IMR-90 (cell line): ENCODE measurements at regions not wholly inside any gene's neighbourhood (a gene's known extent, or its start where the extent isn't known, plus 50 kb on each side); places are given as distances from the start of the nearest gene placed in this dataset.

ENCODE experiments used
- ATAC-seq: fragments of 200-7000 bp; cut with Tn5 transposase; 2 replicates; pipeline ENCODE4 v1.9.1; 2020; ENCODE audit warnings: low read depth, mild to moderate bottlenecking, moderate library complexity
- BruUV-seq: library from RNA; stranded (reverse); fragments of 400-500 nt; replicated peaks from 2 replicates; lab custom pipeline; 2021; lab: Mats Ljungman, UMichigan
- CTCF ChIA-PET: fragments of 300-600 bp; formaldehyde crosslinking; extraction: SDS; loops from one replicate; lab custom pipeline; 2021; ENCODE audit warnings: antibody characterized with exemption; lab: Yijun Ruan, JAX
- POLR2A ChIA-PET: fragments of 300-600 bp; sonication (Branson Sonifier 250); formaldehyde crosslinking; loops from one replicate; lab custom pipeline; 2022; ENCODE audit warnings: antibody characterized with exemption; ENCODE audit not compliant: unreplicated experiment; lab: Charles Lee
- DNase-seq: peaks from one replicate; pipeline ENCODE4 v3.0.0; 2013
- H2AFZ ChIP-seq: replicated peaks from 2 replicates; pipeline ENCODE3; 2013; ENCODE audit warnings: low read length, mild to moderate bottlenecking; ENCODE audit not compliant: poor library complexity
- H2AK5ac ChIP-seq: 2 replicates; pipeline ENCODE4 v1.6.1; 2013; ENCODE audit warnings: low read depth, low read length, inconsistent platforms
- H2AK9ac ChIP-seq: replicated peaks from 2 replicates; pipeline ENCODE3; 2013; ENCODE audit warnings: mild to moderate bottlenecking, low read depth, low read length, moderate library complexity; ENCODE audit not compliant: poor library complexity
- H2BK120ac ChIP-seq: 2 replicates; pipeline ENCODE4 v1.6.1; 2013; ENCODE audit warnings: low read depth, low read length, inconsistent platforms
- H2BK15ac ChIP-seq: 3 replicates; pipeline ENCODE4 v1.6.1; 2013; ENCODE audit warnings: low read depth, low read length, inconsistent platforms
- H2BK20ac ChIP-seq: 2 replicates; pipeline ENCODE4 v1.6.1; 2013; ENCODE audit warnings: low read depth, mild to moderate bottlenecking, inconsistent platforms, low read length, moderate library complexity
- H2BK5ac ChIP-seq: 2 replicates; pipeline ENCODE4 v1.6.1; 2013; ENCODE audit warnings: mild to moderate bottlenecking, low read depth, low read length, inconsistent platforms; ENCODE audit not compliant: poor library complexity, severe bottlenecking
- H3K14ac ChIP-seq: replicated peaks from 2 replicates; pipeline ENCODE4 v1.6.1; 2013; ENCODE audit warnings: low read depth, low read length, inconsistent platforms
- H3K18ac ChIP-seq: 2 replicates; pipeline ENCODE4 v1.6.1; 2013; ENCODE audit warnings: low read depth, low read length, control low read depth
- H3K23ac ChIP-seq: 2 replicates; pipeline ENCODE4 v1.6.1; 2013; ENCODE audit warnings: low read depth, low read length, inconsistent platforms
- H3K27ac ChIP-seq: 2 replicates; pipeline ENCODE4 v1.5.1; 2013; ENCODE audit warnings: mild to moderate bottlenecking, control low read depth, low read length; ENCODE audit not compliant: insufficient read depth
- H3K27me3 ChIP-seq: 2 replicates; pipeline ENCODE4 v1.6.1; 2013; ENCODE audit warnings: low read length; ENCODE audit not compliant: control insufficient read depth, insufficient read depth
- H3K36me3 ChIP-seq: 2 replicates; pipeline ENCODE4 v1.6.1; 2013; ENCODE audit warnings: low read length, mixed read lengths; ENCODE audit not compliant: control insufficient read depth, insufficient read depth
- H3K4ac ChIP-seq: 2 replicates; pipeline ENCODE4 v1.6.1; 2013; ENCODE audit warnings: low read depth, low read length, inconsistent platforms
- H3K4me1 ChIP-seq: 2 replicates; pipeline ENCODE4 v1.6.1; 2013; ENCODE audit warnings: low read length, mixed read lengths; ENCODE audit not compliant: control insufficient read depth, insufficient read depth
- H3K4me2 ChIP-seq: 2 replicates; pipeline ENCODE4 v1.6.1; 2013; ENCODE audit warnings: low read depth, mild to moderate bottlenecking, control low read depth, low read length, moderate library complexity
- H3K4me3 ChIP-seq: 2 replicates; pipeline ENCODE4 v1.5.1; 2013; ENCODE audit warnings: low read depth, mild to moderate bottlenecking, control low read depth, low read length, moderate library complexity; ENCODE audit not compliant: insufficient read depth
- H3K56ac ChIP-seq: 2 replicates; pipeline ENCODE4 v1.6.1; 2013; ENCODE audit warnings: low read length, inconsistent platforms; ENCODE audit not compliant: insufficient read depth; ENCODE audit errors: extremely low read depth
- H3K79me1 ChIP-seq, 2 experiments: 2 replicates each; pipeline ENCODE4 v1.6.1; 2013; ENCODE audit warnings: low read length in 2 of 2, inconsistent platforms in 1 of 2, low read depth in 1 of 2
- H3K9ac ChIP-seq: 2 replicates; pipeline ENCODE4 v1.6.1; 2013; ENCODE audit warnings: low read depth, low read length, control low read depth
- H3K9me1 ChIP-seq: 2 replicates; pipeline ENCODE4 v1.6.1; 2013; ENCODE audit warnings: low read length, inconsistent platforms; ENCODE audit not compliant: insufficient read depth
- H3K9me3 ChIP-seq: 2 replicates; pipeline ENCODE4 v1.6.1; 2013; ENCODE audit warnings: low read length; ENCODE audit not compliant: control insufficient read depth, insufficient read depth
- H4K20me1 ChIP-seq: 2 replicates; pipeline ENCODE4 v1.6.1; 2013; ENCODE audit warnings: low read length, inconsistent platforms; ENCODE audit not compliant: insufficient read depth
- H4K5ac ChIP-seq: 2 replicates; pipeline ENCODE4 v1.6.1; 2013; ENCODE audit warnings: mild to moderate bottlenecking, low read depth, low read length, control low read depth
- H4K8ac ChIP-seq, 2 experiments: 2 replicates each; pipeline ENCODE4 v1.6.1; 2013; ENCODE audit warnings: low read depth in 2 of 2, low read length in 2 of 2, control low read depth in 1 of 2, inconsistent platforms in 1 of 2
- H4K91ac ChIP-seq: 2 replicates; pipeline ENCODE4 v1.6.1; 2013; ENCODE audit warnings: low read depth, low read length, inconsistent platforms; ENCODE audit not compliant: insufficient read depth
- CEBPB ChIP-seq: IDR thresholded peaks from 2 replicates; pipeline ENCODE4 v1.6.1; 2012; ENCODE audit warnings: low read depth, low read length, improper control_type of control experiment
- CHD1 ChIP-seq: IDR thresholded peaks from 2 replicates; pipeline ENCODE4 v1.6.1; 2012; ENCODE audit warnings: low read depth, low read length, improper control_type of control experiment
- ELK1 ChIP-seq: fragments of 150-350 bp; IDR thresholded peaks from 2 replicates; pipeline ENCODE4 v1.6.1; 2016; ENCODE audit warnings: low read depth, mild to moderate bottlenecking, low read length, moderate library complexity, borderline replicate concordance
- FOS ChIP-seq: fragments of 150-350 bp; IDR thresholded peaks from 2 replicates; pipeline ENCODE4 v1.6.1; 2016; ENCODE audit warnings: low read depth, low read length
- RAD21 ChIP-seq: IDR thresholded peaks from 2 replicates; pipeline ENCODE4 v1.6.1; 2012; ENCODE audit warnings: low read length, improper control_type of control experiment
- RCOR1 ChIP-seq: IDR thresholded peaks from 2 replicates; pipeline ENCODE4 v1.6.1; 2012; ENCODE audit warnings: mild to moderate bottlenecking, low read length, improper control_type of control experiment; ENCODE audit not compliant: insufficient replicate concordance
- WGBS, 2 experiments: methylation state at CpG; one replicate each; pipeline versions ENCODE4 v1.1.5 to v1.1.7; 2013; ENCODE audit warnings: missing lambda C conversion rate in 2 of 2; ENCODE audit not compliant: insufficient read length in 1 of 2; ENCODE audit errors: extremely low coverage in 2 of 2; 5-methylcytosine and 5-hydroxymethylcytosine counted together
- dilution Hi-C: fragments of 300-500 bp; cut with HindIII; formaldehyde crosslinking; loops from one replicate; pipeline ENCODE4 v1.14.3; 2018; ENCODE audit warnings: low sequenced_read_pairs; ENCODE audit not compliant: unreplicated experiment
- in situ Hi-C: fragments of 300-500 bp; cut with MboI; formaldehyde crosslinking; loops from 3 replicates; pipeline ENCODE4 v1.14.3; 2019; ENCODE audit warnings: low sequenced_read_pairs, inconsistent platforms, mixed read lengths
- intact Hi-C: fragments of 100-400 bp; cut with micrococcal nuclease; formaldehyde crosslinking; loops from 2 replicates; pipeline ENCODE4 v1.10.0; 2022

- no peaks in the 10 kb centered on the region for H3K4me1 ChIP-seq
- H2BK120ac ChIP-seq, result no peak overlapping the region
- H4K5ac ChIP-seq, result no peak overlapping the region
- H4K91ac ChIP-seq, result no peak overlapping the region
- H4K8ac ChIP-seq, result no peak overlapping the region
- no peaks in the 10 kb centered on the region for H4K20me1 ChIP-seq
- H2BK15ac ChIP-seq, result no peak overlapping the region
- H3K4me2 ChIP-seq, result no peak overlapping the region
- H3K23ac ChIP-seq, result no peak overlapping the region
- no peak overlapping the region for H3K4ac ChIP-seq
- CTCF ChIA-PET, result no interaction called here
- no peak overlapping the region for H3K4me3 ChIP-seq
- ATAC-seq (no peak), DNase-seq (no peak)
- no peak overlapping the region for H2BK20ac ChIP-seq
- H3K56ac ChIP-seq, result no peak overlapping the region
- no peaks in the 10 kb centered on the region for H3K79me1 ChIP-seq
- dilution Hi-C loops, result no loop called here
- no peak overlapping the region for H2BK5ac ChIP-seq
- peaks cover 4% of the 10 kb centered on the region; the same call in 1 of the 2 replicates for H3K9me3 ChIP-seq
- intact Hi-C loops, result no loop called here
- H3K9ac ChIP-seq, result no peak overlapping the region
- no peaks in the 10 kb centered on the region for H3K27me3 ChIP-seq
- no peak overlapping the region for H3K27ac ChIP-seq
- no peak overlapping the region for H2AK9ac ChIP-seq
- H2AK5ac ChIP-seq, result no peak overlapping the region
- no peak overlapping the region for H3K14ac ChIP-seq
- no peak for TF ChIP-seq ELK1
- TF ChIP-seq CHD1, result no peak
- no peak for TF ChIP-seq RAD21
- no peak for TF ChIP-seq RCOR1
- TF ChIP-seq FOS, result no peak
- TF ChIP-seq CEBPB, result no peak
- WGBS, 2 experiments, result no CpG with 5 or more reads among the region's 5 CpGs
- H3K18ac ChIP-seq, result no peak overlapping the region
- in situ Hi-C loops, result no loop called here
- no TSS peak for BruUV-seq
- POLR2A ChIA-PET, result no interaction called here
- no peaks in the 10 kb centered on the region for H3K36me3 ChIP-seq
- no peak overlapping the region for H2AFZ ChIP-seq
- H3K9me1 ChIP-seq, result no peaks in the 10 kb centered on the region
Measured at GRCh38 chr6:51339728-51340127, 521.1 kb downstream of the TFAP2B start.
